IMR-90 (cell line): ENCODE measurements at regions not wholly inside any gene's neighbourhood (a gene's known extent, or its start where the extent isn't known, plus 50 kb on each side); places are given as distances from the start of the nearest gene placed in this dataset.

Experiments used
- CEBPB ChIP-seq: IDR thresholded peaks from 2 replicates; pipeline ENCODE4 v1.6.1; 2012; ENCODE audit warnings: low read depth, low read length, improper control_type of control experiment
- CHD1 ChIP-seq: IDR thresholded peaks from 2 replicates; pipeline ENCODE4 v1.6.1; 2012; ENCODE audit warnings: low read depth, low read length, improper control_type of control experiment
- MAFK ChIP-seq: IDR thresholded peaks from 2 replicates; pipeline ENCODE4 v1.6.1; 2012; ENCODE audit warnings: low read depth, low read length, improper control_type of control experiment
- MAZ ChIP-seq: IDR thresholded peaks from 2 replicates; pipeline ENCODE4 v1.6.1; 2012; ENCODE audit warnings: low read depth, mild to moderate bottlenecking, low read length, improper control_type of control experiment, moderate library complexity, borderline replicate concordance
- MXI1 ChIP-seq: IDR thresholded peaks from 2 replicates; pipeline ENCODE4 v1.6.1; 2012; ENCODE audit warnings: low read depth, mild to moderate bottlenecking, low read length, moderate library complexity, borderline replicate concordance
- POLR2A ChIP-seq: IDR thresholded peaks from 2 replicates; pipeline ENCODE4 v1.6.1; 2012; ENCODE audit warnings: mild to moderate bottlenecking, low read depth, low read length
- RAD21 ChIP-seq: IDR thresholded peaks from 2 replicates; pipeline ENCODE4 v1.6.1; 2012; ENCODE audit warnings: low read length, improper control_type of control experiment
- RCOR1 ChIP-seq: IDR thresholded peaks from 2 replicates; pipeline ENCODE4 v1.6.1; 2012; ENCODE audit warnings: mild to moderate bottlenecking, low read length, improper control_type of control experiment; ENCODE audit not compliant: insufficient replicate concordance
- RFX5 ChIP-seq: IDR thresholded peaks from 2 replicates; pipeline ENCODE4 v1.8.0; 2012; ENCODE audit warnings: low read depth, mild to moderate bottlenecking, low read length, moderate library complexity
- USF2 ChIP-seq: fragments of 150-350 bp; IDR thresholded peaks from 2 replicates; pipeline ENCODE4 v1.6.1; 2017; ENCODE audit warnings: mild to moderate bottlenecking, antibody characterized with exemption, low read length, low read depth
- TF ChIP-seq, protein P1 (sequence below): conservative IDR thresholded peaks from 2 replicates; pipeline ENCODE4 v1.5.1; 2012; ENCODE audit warnings: mild to moderate bottlenecking, low read depth, low read length, improper control_type of control experiment

DNA sequence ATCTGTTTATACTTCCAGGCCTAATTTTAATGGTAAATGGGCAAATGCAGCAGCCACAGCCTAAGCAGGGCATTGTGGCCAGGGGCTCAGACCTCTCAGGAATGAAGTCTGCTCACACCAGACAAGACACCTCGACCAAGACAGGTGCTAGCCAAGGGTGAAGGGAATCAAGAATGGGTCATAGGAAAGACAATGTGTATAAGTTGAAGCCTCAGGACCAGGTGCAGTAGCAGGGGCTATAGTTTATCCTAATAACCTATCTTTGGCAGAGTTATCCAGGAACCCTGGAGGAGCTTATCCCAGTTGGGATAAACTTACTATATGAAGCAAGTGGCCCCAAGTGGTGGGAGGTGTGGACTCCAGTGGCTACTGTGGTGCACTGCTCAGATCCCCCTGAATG lies 165.0 kb upstream of the TAB2 start:
- TF ChIP-seq RFX5 (no peak), MAFK (no peak), MAZ (no peak), POLR2A (no peak), CHD1 (no peak), USF2 (no peak), RCOR1 (no peak), RAD21 (no peak), MXI1 (no peak), CEBPB (no peak)
- TF ChIP-seq, protein P1, sequence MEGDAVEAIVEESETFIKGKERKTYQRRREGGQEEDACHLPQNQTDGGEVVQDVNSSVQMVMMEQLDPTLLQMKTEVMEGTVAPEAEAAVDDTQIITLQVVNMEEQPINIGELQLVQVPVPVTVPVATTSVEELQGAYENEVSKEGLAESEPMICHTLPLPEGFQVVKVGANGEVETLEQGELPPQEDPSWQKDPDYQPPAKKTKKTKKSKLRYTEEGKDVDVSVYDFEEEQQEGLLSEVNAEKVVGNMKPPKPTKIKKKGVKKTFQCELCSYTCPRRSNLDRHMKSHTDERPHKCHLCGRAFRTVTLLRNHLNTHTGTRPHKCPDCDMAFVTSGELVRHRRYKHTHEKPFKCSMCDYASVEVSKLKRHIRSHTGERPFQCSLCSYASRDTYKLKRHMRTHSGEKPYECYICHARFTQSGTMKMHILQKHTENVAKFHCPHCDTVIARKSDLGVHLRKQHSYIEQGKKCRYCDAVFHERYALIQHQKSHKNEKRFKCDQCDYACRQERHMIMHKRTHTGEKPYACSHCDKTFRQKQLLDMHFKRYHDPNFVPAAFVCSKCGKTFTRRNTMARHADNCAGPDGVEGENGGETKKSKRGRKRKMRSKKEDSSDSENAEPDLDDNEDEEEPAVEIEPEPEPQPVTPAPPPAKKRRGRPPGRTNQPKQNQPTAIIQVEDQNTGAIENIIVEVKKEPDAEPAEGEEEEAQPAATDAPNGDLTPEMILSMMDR: no peak
